ENCODE measurements at regions not wholly inside any gene's neighbourhood (a gene's known extent, or its start where the extent isn't known, plus 50 kb on each side); places are given as distances from the start of the nearest gene placed in this dataset.
A peak's percentile ranks its signal among the peaks of the same experiment; 100 is the strongest.
"Not testable (repeated sequence)": the region's sequence is repeated elsewhere in the genome, so short reads cannot be mapped to it uniquely, and the experiment has no call there.

DNA sequence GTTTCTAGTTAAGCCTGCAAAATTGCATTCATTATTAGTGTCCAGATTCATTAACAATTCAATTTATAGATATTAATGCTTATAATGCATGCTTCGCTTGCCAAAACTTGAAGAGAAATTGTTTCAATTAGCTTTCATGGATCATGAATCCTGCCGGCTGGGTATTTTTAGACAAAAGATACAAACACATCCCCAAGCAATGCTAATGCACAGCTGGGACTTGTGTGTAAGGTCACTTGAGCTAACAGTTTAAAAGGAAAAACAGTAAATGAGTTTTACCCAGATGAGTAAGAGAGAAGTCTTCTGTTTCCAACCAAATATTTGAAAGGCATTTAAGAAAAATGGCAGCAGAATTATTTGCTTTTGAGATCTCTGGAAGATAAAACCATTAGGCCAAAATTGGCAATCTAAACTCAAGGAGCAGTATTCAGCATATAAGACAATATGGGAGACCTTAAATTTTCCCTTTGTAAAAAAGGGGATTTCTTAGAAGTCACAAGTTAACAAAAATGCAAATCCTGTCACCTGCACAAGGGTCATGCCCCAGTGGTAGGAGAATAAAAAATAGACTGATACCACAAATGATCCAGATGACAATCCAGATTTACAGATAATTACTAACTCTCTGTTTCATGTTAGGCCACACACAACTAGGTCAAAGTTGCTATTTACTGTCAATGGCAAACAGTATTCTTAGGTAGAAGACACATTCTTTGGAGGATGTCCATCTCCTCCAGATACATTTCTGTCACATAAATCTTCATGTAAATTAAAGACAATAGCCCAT is 418.4 kb upstream of the PMFBP1 start:
- peak; percentile 7 for DNase-seq

- no peak for DNase-seq
Observed at GRCh38 chr16:72588551-72588950, 416.6 kb upstream of the PMFBP1 start.

DNA sequence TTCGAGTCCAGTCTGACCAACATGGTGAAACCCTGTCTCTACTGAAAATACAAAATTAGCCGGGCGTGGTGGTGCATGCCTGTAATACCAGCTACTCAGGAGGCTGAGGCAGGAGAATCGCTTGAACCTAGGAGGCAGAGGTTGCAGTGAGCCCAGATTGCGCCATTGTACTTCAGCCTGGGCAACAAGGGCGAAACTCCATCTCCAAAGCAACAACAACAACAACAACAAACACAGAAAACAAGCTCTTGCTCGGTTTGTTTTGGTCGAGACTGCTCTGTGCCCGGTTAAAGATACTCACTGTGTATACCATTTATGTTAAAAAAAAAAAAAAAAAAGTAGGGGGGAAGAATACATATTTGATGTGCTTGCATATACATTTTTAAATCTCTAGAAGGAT is 406.1 kb upstream of the PMFBP1 start:
- not testable (repeated sequence) for DNase-seq

GRCh38 chr16:72576189-72576588 is 404.2 kb upstream of the PMFBP1 start:
- DNase-seq = no peak

GRCh38 chr16:72569677-72570076 is 397.7 kb upstream of the PMFBP1 start:
- DNase-seq = no peak

DNA sequence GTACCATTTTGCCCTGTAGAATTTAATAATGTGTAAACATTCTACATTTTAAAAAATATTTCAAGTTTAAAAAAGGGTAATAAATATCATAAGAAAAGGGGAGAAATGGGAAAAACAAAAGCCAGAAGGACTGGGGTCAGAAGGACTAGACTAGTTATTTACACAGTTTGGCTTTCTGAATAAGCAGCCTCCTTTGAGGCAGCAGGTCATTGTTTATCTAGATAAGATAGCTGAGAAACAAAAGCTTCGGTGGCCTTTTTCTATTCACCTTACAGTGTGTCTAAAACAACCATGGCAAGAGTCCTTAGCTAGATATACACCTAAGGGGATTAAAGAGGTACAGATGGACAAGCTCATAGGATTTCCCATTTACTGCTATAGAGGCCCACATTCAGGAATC is 396.5 kb upstream of the PMFBP1 start:
- no peak for DNase-seq

- no peak for DNase-seq
Observed at GRCh38 chr16:72566174-72566573, 394.2 kb upstream of the PMFBP1 start.

- no peak for DNase-seq
Observed at GRCh38 chr16:72565106-72565505, 393.2 kb upstream of the PMFBP1 start.

GRCh38 chr16:72560617-72561016 is 388.7 kb upstream of the PMFBP1 start:
- no peak for DNase-seq

- no peak for DNase-seq
Observed at GRCh38 chr16:72558501-72558900, 386.5 kb upstream of the PMFBP1 start.

DNA sequence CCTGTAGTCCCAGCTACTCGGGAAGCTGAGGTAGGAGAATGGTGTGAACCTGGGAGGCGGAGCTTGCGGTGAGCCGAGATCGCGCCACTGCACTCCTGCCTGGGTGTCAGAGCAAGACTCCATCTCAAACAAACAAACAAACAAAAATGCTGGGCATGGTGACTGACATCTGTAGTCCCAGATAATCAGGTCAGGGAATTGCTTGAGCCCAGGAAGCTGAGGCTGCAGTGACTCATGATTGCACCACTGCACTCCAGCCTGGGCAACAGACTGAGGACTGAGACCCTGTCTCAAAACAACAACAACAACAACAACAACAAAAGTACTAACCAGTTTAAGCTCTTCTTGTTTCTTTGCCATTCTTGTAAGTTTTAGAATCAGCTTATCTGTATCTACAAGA is 383.0 kb upstream of the PMFBP1 start:
- no peak for DNase-seq

DNA sequence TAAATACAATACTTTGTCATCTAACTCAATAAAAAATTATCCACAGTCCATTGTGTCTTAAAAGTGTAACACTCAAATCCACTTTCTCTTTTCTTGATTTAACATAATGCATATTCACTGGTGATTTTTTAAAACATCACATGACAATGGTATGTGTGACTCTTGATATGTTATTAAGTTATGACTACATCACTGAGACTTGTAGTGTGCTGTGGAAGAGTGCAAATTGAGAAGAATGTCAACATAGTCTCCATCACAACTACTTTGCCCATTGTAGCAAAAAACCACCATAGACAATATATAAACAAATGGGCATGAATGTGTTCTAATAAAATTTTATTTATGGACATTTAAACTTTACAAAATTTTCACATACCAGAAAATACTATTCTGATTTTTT is 380.7 kb upstream of the PMFBP1 start:
- no peak for DNase-seq

- DNase-seq = no peak
Observed at GRCh38 chr16:72551649-72552048, 379.7 kb upstream of the PMFBP1 start.

DNA sequence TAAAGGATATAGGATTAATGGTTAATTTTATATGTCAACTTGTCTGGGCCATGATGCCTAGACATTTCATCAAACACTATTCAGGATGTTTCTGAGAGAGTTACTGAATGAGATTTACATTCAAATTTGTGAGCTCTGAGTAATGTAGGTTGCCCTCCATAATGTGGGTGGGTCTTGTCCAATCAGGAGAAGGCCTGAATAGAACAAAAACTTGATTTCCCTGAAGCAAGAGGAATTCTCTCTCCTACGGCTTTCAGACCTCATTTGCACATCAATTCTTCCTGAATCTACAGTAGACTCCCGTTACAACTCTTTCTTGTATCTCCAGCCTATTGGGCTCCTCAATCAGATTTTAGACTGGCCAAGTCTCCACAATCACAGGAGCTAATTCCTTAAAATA is 377.9 kb upstream of the PMFBP1 start:
- no peak for DNase-seq

DNA sequence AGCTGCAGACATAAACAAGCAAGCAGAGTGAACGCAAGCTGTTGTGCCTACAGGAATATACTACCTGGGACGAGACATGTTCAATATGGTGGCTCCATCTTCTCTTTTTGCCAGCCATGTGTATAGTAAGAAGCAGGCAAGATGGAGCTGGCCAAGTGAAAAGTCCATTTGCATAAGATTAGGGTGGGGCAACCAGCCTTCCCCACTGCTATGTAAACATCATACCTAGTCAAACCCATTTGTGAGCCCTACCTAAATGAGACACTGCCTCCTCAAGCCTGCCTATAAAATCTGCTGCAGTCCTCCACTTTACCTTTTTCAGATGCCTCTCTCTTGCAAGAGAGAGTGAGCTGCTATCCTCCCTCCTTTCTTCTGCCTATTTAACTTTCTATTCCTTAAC is 370.1 kb upstream of the PMFBP1 start:
- no peak for DNase-seq

GRCh38 chr16:72537664-72538063 is 365.7 kb upstream of the PMFBP1 start:
- no peak for DNase-seq

DNA sequence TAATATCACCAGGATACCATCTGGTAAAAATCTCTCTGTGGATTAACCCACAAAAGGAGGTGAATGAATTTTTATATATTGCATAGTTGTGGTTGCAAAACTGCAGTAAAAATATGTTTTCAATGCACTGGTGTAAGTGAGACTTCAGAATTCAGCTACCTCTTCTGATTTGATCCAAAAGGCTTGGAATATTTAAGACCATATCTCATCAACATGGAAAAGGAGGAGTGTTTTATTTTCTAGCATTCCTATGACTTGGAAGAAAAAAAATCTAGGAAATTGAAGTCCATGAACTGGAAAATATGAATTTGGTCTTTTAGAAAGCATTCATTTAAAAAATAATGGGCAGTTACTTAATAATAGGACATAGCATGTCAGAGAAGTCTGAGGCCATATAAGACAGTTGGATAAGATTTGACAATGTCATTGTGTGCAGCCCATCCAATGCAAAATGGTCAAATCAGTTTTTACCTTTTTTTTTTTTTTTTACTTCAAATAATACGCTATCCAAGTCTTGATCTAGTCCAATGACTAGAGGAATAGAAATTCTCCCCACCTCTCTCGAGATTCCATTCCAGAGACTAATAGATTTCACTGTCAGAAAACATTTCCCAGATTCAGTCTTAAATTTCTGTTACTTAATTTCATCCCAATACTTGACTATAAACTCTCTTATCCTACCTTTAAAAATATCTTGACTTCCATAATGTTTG is 364.9 kb upstream of the PMFBP1 start:
- DNase-seq = no peak

DNA sequence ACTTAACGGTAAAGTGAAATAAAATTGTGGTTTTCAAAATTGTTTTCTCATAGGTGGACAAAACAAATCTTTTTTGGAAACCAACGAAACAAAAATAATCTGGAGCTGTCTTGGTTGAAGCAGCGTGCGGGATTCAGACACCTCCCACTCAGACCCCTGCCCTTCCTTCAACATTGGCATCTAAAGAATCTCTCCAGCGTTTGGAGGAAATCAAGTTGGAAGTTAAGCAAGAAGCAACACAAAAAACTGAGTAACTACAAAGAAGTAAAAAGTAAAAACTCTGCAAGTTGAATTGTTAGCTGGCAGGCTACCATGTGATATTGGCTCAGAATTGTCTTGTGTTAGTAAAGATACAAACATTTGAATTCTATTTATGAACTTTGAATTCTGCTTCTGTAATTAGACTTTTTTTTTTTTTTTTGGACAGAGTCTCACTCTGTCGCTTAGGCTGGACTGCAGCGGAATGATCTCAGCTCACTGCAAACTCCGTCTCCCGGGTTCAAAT is 361.0 kb upstream of the PMFBP1 start:
- no peak for DNase-seq

DNA sequence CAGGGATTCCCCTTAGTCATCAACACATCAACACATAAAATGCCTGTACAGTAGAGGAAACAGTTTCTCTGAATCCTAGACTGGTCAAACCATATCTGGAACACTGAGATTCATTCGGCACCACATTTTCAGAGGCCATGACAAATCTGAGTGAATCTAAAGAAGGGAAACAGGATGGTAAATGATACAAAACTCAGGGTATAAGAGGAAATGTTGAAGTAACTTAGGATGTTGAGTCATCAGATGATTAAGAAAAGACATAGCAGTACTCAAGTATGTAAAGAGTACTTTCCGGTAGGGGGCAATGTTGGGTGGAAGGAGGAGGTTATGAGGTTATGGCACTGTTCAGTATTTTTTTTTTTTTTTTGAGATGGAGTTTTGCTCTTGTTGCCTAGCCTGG is 358.5 kb upstream of the PMFBP1 start:
- no peak for DNase-seq

DNA sequence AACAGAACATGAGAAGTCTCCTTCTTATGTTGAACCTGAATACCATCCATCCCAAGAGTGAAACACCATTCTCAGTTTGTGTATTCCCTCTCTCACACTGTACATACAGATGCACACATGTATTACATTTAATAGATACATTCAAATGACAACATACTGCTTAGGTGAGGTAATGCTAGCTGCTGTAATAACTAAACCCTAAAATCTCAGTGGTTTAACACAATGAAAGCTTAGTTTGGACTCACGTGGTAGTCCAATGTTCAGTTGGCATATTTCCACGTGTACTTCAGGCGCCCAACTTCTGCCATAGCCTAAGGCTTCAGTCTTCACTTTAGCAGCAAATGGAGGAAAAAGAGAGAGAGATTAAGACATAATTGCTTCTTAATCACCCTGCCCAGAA is 351.1 kb upstream of the PMFBP1 start:
- DNase-seq = no peak

DNA sequence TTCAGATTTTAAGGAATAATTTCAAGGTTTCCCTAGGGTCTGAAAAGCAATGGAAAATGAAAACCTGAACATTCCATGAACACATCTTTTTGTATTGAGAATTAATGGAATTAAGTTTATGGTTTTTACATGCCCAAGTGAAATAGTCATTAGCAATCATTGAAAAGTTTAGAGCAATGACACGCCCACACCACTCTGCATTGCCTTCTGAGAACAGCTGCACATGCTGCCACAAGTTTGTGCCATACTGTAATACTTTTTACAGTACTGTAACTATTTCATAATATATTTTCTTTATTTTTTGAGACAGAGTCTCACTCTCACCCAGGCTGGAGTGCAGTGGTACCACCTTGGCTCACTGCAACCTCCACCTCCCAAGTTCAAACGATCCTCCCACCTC is 345.2 kb upstream of the PMFBP1 start:
- DNase-seq = no peak

- DNase-seq = no peak
Observed at GRCh38 chr16:72511171-72511570, 339.2 kb upstream of the PMFBP1 start.

GRCh38 chr16:72508191-72508590 is 336.2 kb upstream of the PMFBP1 start:
- DNase-seq = no peak

- no peak for DNase-seq
Observed at GRCh38 chr16:72502594-72503005, 330.6 kb upstream of the PMFBP1 start.
